Muscle of leg (tissue), 3 donors: ENCODE measurements at regions not wholly inside any gene's neighbourhood (a gene's known extent, or its start where the extent isn't known, plus 50 kb on each side); places are given as distances from the start of the nearest gene placed in this dataset.

Experiments used
- DNase-seq: peaks from one replicate; pipeline ENCODE4 v3.0.0; 2013
- H3K27ac ChIP-seq: one replicate; pipeline ENCODE4 v1.5.1; 2013; ENCODE audit warnings: mild to moderate bottlenecking, low read length, control low read depth
- H3K27me3 ChIP-seq: one replicate; pipeline ENCODE4 v1.6.1; 2013; ENCODE audit warnings: low read length; ENCODE audit not compliant: control insufficient read depth, insufficient read depth
- H3K36me3 ChIP-seq: one replicate; pipeline ENCODE4 v1.6.1; 2013; ENCODE audit warnings: low read length; ENCODE audit not compliant: control insufficient read depth, insufficient read depth
- H3K4me1 ChIP-seq: one replicate; pipeline ENCODE4 v1.6.1; 2013; ENCODE audit warnings: low read length; ENCODE audit not compliant: control insufficient read depth, insufficient read depth
- H3K4me3 ChIP-seq: one replicate; pipeline ENCODE4 v1.5.1; 2013; ENCODE audit warnings: low read length, control low read depth
- H3K9me3 ChIP-seq: replicated peaks from 2 replicates; pipeline ENCODE4 v1.6.1; 2013; ENCODE audit warnings: low read depth, low read length; ENCODE audit not compliant: control insufficient read depth
- WGBS: methylation state at CpG from one replicate; pipeline ENCODE4 v1.1.5; 2013; ENCODE audit warnings: missing lambda C conversion rate; ENCODE audit not compliant: insufficient coverage; 5-methylcytosine and 5-hydroxymethylcytosine counted together

DNA sequence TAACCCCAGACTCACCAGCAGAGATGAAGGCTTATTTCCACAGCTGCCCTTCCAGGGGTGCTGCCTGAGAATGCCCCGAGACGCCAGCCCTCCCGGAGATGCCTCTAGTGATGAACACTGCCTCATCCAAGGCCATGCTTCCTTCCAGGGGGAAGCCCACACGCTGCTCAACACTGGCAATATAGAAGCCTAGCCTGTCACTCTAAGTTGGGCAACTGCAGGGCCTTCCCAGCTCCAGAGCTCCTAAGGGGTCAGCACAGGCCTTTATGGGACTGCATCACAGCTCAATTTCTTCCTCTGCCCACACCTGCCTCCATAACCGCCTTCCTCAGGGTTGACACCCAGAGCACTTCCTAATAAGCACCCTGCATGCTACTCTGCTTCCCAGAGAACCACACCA lies 217.7 kb downstream of the ABHD5 start:
- Histone ChIP-seq H3K36me3 (no peaks in the 10 kb centered on the region), H3K9me3 (no peaks in the 10 kb centered on the region), H3K4me3 (no peak overlapping the region), H3K27ac (no peak overlapping the region), H3K27me3 (peaks cover 3% of the 10 kb centered on the region), H3K4me1 (no peaks in the 10 kb centered on the region)
- DNase-seq = no peak
- WGBS = 82% methylated on average over 4 of the region's 5 CpGs

DNA sequence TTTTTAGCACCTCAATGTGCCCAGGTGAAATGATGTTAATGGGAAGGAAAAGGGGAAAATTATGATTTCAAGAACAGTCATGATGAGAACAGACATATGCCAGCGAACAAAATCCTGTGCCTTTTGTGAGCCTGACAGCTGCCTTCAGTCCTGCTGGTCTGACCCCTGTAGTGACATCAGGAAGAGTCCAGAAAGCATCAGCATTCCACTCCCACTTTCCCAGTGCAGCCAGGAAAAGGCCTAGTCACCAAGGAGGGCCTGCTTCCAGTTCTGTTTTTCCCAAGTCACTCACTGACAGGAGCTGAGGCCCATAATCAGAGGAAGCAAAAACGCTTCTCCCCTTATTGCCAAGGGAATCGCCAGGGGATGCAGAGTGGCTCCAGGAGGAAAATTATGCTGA lies 218.4 kb downstream of the ABHD5 start:
- DNase-seq = no peak
- WGBS = 86% methylated on average over 2 of the region's 3 CpGs
- Histone ChIP-seq H3K4me1 (no peaks in the 10 kb centered on the region), H3K4me3 (no peak overlapping the region), H3K27me3 (peaks cover 3% of the 10 kb centered on the region), H3K9me3 (no peaks in the 10 kb centered on the region), H3K27ac (no peak overlapping the region), H3K36me3 (no peaks in the 10 kb centered on the region)

DNA sequence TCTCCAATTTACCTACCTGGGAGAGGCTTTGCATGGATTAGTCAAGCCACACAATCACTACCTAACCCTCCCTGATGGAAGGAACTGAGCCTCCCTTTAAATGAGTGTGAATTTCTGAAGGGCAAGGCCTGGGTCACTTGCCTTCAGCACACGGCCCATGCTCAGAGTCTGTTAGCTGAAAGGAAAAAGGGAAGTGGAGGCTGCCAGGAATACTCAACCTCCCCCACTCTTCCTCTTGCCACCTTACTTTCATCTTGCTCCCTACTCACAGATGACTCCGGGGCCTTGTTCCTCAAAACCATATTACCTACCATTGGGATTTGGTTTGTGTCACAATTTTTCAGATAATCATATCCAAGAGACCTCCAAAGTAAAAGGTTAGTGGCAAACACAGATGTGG lies 220.0 kb downstream of the ABHD5 start:
- H3K27me3 ChIP-seq = peaks cover 2% of the 10 kb centered on the region
- H3K4me3 ChIP-seq = no peak overlapping the region
- no peaks in the 10 kb centered on the region for H3K9me3 ChIP-seq
- no peak overlapping the region for H3K27ac ChIP-seq
- no CpG with 5 or more reads among the region's 2 CpGs for WGBS
- H3K36me3 ChIP-seq = no peaks in the 10 kb centered on the region
- no peak for DNase-seq
- no peaks in the 10 kb centered on the region for H3K4me1 ChIP-seq

DNA sequence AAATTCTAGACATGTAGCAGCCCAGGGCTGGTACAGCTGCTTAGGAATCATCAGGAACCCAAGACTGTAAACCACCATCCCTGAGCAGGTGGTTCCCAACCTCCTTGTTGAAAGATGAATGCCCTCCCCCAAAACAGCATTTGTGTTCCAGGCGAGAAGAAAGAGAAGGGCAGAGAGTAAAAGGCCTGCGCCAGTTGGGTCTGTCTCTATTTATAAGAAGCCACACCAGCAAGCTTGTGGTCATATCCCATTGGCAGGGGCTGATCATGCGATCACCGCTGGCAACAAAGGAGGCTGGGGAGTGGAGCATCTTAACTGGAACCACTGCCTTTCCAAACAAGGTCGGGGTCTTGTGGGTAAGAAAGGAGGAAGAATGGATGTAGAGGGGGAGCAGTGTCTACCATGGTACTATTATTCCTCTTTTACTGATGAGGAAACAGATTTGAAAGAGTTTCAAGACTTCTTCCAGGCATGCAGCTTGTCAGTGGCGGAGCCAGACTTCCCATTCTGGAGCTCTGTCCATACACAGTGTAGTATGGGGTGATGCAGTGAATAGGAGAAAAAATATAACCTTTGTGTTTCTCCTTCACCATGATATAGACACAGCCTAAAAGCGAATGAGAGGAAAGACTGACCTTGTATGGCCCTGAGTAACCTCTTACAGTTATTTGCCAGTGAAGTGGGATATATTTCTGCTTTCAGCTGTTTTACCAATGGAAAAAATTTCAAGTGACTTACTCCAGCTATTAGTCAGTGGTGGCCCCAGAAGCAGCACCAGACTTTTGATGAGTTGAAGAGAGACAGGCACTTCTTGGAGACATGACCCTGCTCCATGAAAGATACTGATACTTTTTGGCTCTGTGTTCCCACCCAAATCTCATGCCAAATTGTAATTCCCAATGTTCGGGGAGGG lies 222.6 kb downstream of the ABHD5 start:
- 100% methylated on average over 2 of the region's 8 CpGs for WGBS
- Histone ChIP-seq H3K27me3 (peaks cover 7% of the 10 kb centered on the region), H3K4me3 (no peak overlapping the region), H3K27ac (no peak overlapping the region), H3K4me1 (no peaks in the 10 kb centered on the region), H3K36me3 (no peaks in the 10 kb centered on the region), H3K9me3 (no peaks in the 10 kb centered on the region)
- no peak for DNase-seq

DNA sequence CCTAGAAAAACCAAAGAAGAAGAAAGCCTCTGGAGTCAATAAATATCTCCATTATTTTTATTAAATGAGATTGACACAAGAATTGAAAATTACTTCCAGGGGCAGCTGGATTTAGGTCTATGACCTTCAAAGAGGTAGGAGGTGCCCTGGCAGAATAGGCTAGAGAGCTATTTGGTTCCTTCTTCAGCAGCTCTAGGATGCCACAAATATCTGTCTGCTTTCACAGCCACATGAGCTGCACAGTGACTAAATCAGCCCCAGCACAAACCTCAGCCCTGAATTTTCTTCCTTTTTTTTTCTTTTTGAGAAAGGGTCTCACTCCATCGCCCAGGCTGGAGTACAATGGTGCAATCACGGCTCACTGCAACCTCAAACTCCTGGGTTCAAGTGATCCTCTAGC lies 223.5 kb downstream of the ABHD5 start:
- Histone ChIP-seq H3K9me3 (no peaks in the 10 kb centered on the region), H3K36me3 (no peaks in the 10 kb centered on the region), H3K27me3 (peaks cover 7% of the 10 kb centered on the region), H3K4me1 (no peaks in the 10 kb centered on the region), H3K4me3 (no peak overlapping the region), H3K27ac (no peak overlapping the region)
- no peak for DNase-seq
- WGBS = 100% methylated on average over 2 of the region's 2 CpGs

DNA sequence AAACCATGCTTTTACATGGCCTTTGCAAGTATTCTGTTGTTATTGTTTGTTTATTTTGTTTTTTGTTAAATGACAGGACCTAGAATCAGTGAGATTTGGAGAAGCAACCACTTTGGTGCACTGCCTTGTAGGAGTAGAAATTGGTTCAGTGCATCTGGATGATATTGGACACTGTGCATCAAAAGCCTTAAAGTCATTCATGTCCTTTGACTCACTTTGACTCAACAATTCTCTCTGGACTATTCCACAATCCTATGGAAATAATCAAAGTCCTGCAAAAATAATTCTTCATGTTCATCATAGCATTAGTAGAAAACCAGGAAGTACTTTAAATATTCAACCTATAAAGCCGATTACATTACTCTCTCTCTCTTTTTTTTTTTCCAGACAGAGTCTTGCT lies 224.8 kb downstream of the ABHD5 start:
- WGBS = 44% methylated on average over 1 of the region's 1 CpG
- Histone ChIP-seq H3K4me3 (no peak overlapping the region), H3K27ac (no peak overlapping the region), H3K27me3 (peaks cover 7% of the 10 kb centered on the region), H3K36me3 (no peaks in the 10 kb centered on the region), H3K9me3 (no peaks in the 10 kb centered on the region), H3K4me1 (no peaks in the 10 kb centered on the region)
- DNase-seq = no peak

DNA sequence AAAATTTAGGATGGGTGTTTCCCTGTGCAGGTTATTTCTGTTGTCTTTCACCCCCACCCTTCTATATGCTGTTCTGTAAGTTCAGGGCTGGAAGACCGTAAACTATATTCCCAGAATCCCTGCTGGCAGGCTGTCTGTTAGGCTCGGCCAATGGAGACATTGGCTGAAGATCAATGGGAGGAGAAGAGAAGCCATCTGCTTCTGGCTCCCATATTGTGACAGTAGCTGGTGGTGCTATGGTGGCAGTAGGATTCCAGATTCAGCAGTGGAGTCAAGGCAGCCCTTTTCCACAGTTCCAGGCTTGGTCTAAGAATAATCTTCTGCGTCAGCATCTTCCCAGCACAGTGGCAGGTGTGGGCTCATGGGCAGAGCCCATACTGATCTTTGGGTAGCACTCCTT lies 226.6 kb downstream of the ABHD5 start:
- 96% methylated on average over 3 of the region's 3 CpGs for WGBS

DNA sequence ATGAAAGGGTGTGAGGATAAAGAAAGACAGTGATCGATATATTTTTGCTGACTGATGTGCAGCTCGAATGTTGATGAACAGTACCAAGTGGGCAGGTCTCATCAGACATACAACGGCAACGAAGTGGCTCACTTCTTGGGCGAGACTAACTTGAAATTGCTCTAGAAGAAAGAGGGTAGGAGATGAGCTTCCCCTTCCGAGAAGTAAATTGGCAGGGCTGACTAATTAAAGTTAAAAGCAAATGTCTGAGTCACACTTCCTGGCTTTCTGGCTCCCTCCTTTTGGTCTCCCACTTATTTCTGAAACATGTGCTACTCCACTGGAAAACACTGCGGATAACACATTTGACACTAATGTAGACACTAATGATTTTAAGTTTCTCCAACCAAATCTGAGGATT lies 228.3 kb downstream of the ABHD5 start:
- Histone ChIP-seq H3K4me3 (no peak overlapping the region), H3K36me3 (no peaks in the 10 kb centered on the region), H3K9me3 (no peaks in the 10 kb centered on the region), H3K4me1 (no peaks in the 10 kb centered on the region), H3K27me3 (peaks cover 25% of the 10 kb centered on the region), H3K27ac (no peak overlapping the region)
- no peak for DNase-seq
- 49% methylated on average over 6 of the region's 7 CpGs for WGBS

More for the DNA sequence above, 226.6 kb downstream of the ABHD5 start:
- Histone ChIP-seq H3K27me3 (peaks cover 12% of the 10 kb centered on the region), H3K27ac (no peak overlapping the region), H3K4me1 (no peaks in the 10 kb centered on the region), H3K9me3 (no peaks in the 10 kb centered on the region), H3K36me3 (no peaks in the 10 kb centered on the region), H3K4me3 (no peak overlapping the region)
- no peak for DNase-seq

DNA sequence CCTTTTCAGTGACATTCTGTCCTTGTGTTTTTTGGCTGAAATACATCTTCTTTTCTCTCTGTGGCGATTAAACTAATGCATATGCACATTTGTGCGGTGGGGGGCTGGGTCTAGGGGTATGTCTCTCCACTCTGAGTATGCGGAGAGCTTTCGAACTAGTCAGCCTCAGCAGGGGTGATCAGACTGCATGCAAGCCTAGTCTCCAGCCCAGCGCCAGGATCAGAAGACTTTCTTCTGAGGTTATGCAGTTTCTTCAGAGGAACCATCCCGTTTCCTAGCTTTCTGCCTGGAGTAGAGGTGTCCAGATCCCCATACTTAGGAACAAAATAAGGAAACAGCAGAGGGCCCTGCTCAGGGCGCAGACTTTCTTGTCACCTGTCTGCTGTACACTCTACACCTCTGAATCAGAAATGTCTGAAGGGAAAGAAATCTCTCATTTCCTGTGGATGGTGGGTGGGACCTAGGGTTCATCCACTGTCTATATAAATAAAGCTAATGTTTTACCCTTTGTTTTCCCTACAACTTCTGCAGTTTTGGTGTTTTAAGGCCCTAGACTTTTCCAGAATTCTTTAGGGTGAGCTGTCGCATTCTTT lies 230.4 kb downstream of the ABHD5 start:
- H3K27me3 ChIP-seq = peaks cover 30% of the 10 kb centered on the region
- H3K27ac ChIP-seq = no peak overlapping the region
- DNase-seq = no peak
- H3K4me1 ChIP-seq = no peaks in the 10 kb centered on the region
- H3K4me3 ChIP-seq = no peak overlapping the region
- H3K9me3 ChIP-seq = no peaks in the 10 kb centered on the region
- WGBS = 0% methylated on average over 2 of the region's 8 CpGs
- no peaks in the 10 kb centered on the region for H3K36me3 ChIP-seq

DNA sequence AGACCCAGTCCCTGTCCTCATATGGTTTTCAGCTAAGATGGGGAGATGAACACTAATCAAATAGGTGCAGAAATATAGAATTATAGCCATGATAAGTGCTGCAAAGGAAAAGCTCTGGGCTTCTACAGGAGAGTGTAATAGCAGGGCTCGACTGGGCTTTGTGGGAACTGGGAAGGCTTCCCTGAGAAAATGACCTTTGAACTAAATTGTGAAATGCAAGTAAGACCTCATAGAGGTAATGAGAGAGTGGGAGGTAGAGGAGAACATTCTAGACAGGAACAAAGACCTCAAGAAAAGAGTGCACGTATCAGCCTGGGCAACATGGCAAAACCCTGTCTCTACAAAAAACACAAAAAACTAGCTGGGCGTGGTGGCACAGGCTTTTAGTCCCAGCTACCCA lies 231.6 kb downstream of the ABHD5 start:
- H3K9me3 ChIP-seq = no peaks in the 10 kb centered on the region
- H3K4me3 ChIP-seq = no peak overlapping the region
- DNase-seq = no peak
- no peaks in the 10 kb centered on the region for H3K4me1 ChIP-seq
- no peaks in the 10 kb centered on the region for H3K36me3 ChIP-seq
- 33% methylated on average over 1 of the region's 3 CpGs for WGBS
- peaks cover 29% of the 10 kb centered on the region for H3K27me3 ChIP-seq
- no peak overlapping the region for H3K27ac ChIP-seq
